Right cardiac atrium (tissue), 5 donors: ENCODE measurements at regions not wholly inside any gene's neighbourhood (a gene's known extent, or its start where the extent isn't known, plus 50 kb on each side); places are given as distances from the start of the nearest gene placed in this dataset.
"Not testable (repeated sequence)": the region's sequence is repeated elsewhere in the genome, so short reads cannot be mapped to it uniquely, and the experiment has no call there.

ENCODE experiments used
- ATAC-seq, 2 donors: fragments of 200-7000 bp; cut with Tn5 transposase; one replicate each; pipeline versions ENCODE4 v1.8.0 to v1.9.1; 2020; ENCODE audit warnings: moderate library complexity in 2 of 2, mild to moderate bottlenecking in 1 of 2
- DNase-seq, 3 donors: peaks; one replicate each; pipeline ENCODE4 v3.0.0-alpha.2; 2020
- H3K27ac ChIP-seq: one replicate; pipeline ENCODE4 v1.5.1; 2013; ENCODE audit warnings: mild to moderate bottlenecking, low read length, control low read depth, moderate library complexity
- H3K27me3 ChIP-seq: one replicate; pipeline ENCODE4 v1.6.1; 2013; ENCODE audit not compliant: control insufficient read depth, insufficient read depth
- H3K4me1 ChIP-seq: one replicate; pipeline ENCODE4 v1.6.1; 2013; ENCODE audit warnings: low read length; ENCODE audit not compliant: control insufficient read depth, insufficient read depth
- H3K4me3 ChIP-seq: one replicate; pipeline ENCODE4 v1.5.1; 2013; ENCODE audit warnings: low read length, control low read depth
- H3K9me3 ChIP-seq: one replicate; pipeline ENCODE4 v1.6.1; 2013; ENCODE audit warnings: low read length; ENCODE audit not compliant: control insufficient read depth
- WGBS: extraction: QIAGEN DNeasy Blood & Tissue Kit; methylation state at CpG from one replicate; pipeline ENCODE4 v1.1.7; 2013; 5-methylcytosine and 5-hydroxymethylcytosine counted together
- intact Hi-C, 4 donors: fragments of 100-400 bp; cut with DNase I; formaldehyde crosslinking; loops; one replicate each; pipeline versions ENCODE4 v1.11.0 to v1.14.0; 2022 to 2023
- donor health status: healthy with polysubstance abuse.
- donor health status: DM: no; HTN: yes; CAD: no.
- donor health status: DM: no; HTN: no; CAD: no.
- donor health status: DM: no; HTN: yes; CAD: no; lungs with severe emphysema.
- donor health status: DM: yes; HTN: yes; CAD: no.

DNA sequence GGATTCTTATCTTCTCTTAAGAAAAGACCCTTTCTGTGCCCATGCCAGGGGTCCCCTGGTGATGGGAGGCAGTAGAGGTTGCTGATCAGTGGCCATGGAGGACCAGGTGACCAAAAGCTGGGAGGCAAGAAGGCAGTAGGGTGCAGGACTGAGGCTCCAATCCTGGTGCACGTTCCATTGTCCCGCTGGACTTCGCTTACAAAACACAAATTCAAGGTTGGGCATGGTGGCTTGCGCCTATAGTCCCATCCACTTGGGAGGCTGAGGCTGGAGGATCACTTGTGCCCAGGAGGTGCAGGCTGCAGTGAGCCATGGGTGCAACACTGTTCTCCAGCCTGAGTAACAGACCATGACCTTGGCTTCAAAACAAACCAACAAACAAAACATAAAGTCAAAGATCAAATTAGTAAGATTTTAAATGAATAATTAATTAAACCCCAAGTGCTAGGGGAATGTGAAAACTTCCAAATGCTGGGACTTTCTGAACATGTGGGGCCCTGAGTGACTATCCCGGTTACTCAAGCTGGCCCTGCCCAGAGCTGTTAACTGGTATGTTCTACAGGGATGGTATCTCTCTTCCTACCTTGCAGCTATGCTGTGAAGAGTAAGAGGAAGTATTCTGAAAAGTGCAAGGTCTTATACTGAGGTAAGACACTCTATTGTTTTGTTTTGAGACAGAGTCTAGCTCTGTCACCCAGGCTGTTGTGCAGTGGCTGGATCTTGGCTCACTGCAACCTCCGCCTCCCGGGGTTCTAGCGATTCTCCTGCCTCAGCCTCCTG, 97.6 kb downstream of the LYZL2 start:
- no peak overlapping the region for H3K27ac ChIP-seq
- no peaks in the 10 kb centered on the region for H3K4me1 ChIP-seq
- intact Hi-C loops, result loop anchor here in 3 of 4 donors (5.0 to 10.0 kb wide), 4 partner anchors 53 to 140 kb away; no protein-coding TSS in a partner anchor
- H3K4me3 ChIP-seq, result no peak overlapping the region
- DNase-seq (no peak), ATAC-seq (no peak)
- H3K27me3 ChIP-seq, result no peaks in the 10 kb centered on the region
- H3K9me3 ChIP-seq, result no peaks in the 10 kb centered on the region
- WGBS, result 97% methylated on average over 8 of the region's 8 CpGs

DNA sequence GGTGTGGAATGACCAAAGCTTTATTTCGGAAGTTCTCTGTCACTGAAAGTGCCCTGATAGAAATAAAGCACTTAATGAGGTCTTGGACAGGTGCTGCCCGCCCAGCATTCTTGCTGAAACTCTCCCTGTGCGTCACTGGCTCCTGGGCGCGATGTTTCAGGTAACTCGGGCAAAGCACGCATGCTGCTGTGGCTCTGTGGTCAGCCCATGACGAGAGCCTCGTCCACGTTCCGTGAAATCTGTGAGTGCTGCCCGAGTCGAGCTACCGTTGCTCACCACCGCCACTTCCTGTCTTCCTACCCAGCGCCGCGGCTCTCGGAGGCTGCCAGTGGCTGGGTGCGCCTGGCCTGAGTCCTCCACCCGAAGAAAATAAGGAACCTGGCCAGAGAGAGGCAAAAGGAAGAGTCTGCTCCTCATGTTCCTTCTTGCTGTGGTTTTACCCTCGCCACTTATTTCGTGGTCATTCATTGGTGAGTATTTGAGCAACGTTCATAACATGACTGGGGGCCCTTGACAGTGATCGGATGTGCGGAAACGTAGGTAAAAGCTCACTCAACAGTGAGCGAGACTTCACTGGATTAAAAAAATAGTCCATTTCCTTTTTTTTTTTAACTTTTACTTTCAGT, 95.5 kb downstream of the MAP3K8 start:
- DNase-seq, result peak; percentile 66 to 88 (median 84)
- intact Hi-C loops, result no loop called here
- no peaks in the 10 kb centered on the region for H3K27me3 ChIP-seq
- no peaks in the 10 kb centered on the region for H3K9me3 ChIP-seq
- no peak overlapping the region for H3K27ac ChIP-seq
- H3K4me1 ChIP-seq, result no peaks in the 10 kb centered on the region
- peak; percentile 69 to 84 for ATAC-seq
- H3K4me3 ChIP-seq, result no peak overlapping the region
- WGBS, result 78% methylated on average over 28 of the region's 28 CpGs

DNA sequence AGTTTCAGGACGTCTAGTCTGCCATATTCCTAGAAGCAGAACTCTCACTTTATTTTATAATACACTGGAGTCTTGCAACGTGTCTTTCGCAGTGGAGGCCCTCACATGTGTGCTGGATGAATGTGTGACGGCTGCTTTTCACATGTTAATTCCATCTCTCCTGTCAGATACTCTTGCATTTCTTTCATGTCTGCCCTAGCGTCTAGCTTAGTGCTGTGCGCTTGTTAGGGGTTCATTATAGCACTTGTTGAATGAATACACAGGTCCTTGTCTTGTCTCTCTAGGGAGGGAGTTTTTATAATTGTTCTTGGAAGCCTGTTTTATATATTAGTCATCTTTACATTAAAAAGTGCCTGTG, 94.4 kb downstream of the MAP3K8 start:
- H3K4me1 ChIP-seq, result no peaks in the 10 kb centered on the region
- DNase-seq (no peak), ATAC-seq (no peak)
- no peaks in the 10 kb centered on the region for H3K9me3 ChIP-seq
- no peak overlapping the region for H3K27ac ChIP-seq
- 90% methylated on average over 6 of the region's 6 CpGs for WGBS
- H3K27me3 ChIP-seq, result no peaks in the 10 kb centered on the region
- H3K4me3 ChIP-seq, result no peak overlapping the region
- intact Hi-C loops, result no loop called here

DNA sequence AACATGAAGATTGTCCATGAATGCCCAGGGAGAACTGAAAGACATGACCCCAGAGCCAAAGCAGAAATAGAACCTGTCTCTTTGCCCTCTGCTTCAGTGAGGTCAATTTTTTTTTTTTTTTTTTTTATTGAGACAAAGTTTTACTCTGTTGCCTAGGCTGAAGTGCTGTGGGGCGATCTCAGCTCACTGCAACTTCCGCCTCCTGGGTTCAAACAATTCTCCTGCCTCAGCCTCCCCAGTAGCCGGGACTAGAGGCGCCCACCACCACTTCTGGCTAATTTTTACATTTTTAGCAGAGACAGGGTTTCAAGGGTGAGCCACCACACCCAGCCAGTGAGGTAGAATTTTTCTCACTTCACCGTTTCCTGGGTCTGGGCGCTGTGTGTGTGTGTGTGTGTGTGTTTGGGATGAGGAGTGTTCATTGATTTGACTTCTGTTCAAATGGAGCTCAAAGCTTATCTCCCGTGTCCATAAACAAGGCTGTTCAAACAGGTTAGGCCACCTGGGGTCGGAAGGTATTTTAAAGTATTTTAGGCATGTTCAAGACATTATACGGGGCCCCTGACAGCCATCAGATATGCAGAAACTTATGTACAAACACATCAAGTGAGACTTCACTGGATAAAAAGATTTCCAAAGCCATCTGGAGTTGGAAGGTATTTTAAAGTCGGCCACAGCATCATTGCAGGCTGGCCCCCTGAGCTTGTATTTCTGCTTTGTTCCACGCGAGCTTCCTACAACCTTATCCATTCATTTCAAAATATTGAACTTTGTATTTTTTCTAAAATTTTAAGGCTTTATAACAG, 93.8 kb downstream of the MAP3K8 start:
- H3K4me1 ChIP-seq, result no peaks in the 10 kb centered on the region
- intact Hi-C loops, result no loop called here
- H3K4me3 ChIP-seq, result no peak overlapping the region
- ATAC-seq, result no peak
- WGBS, result 83% methylated on average over 12 of the region's 12 CpGs
- no peaks in the 10 kb centered on the region for H3K9me3 ChIP-seq
- no peaks in the 10 kb centered on the region for H3K27me3 ChIP-seq
- DNase-seq, result no peak
- no peak overlapping the region for H3K27ac ChIP-seq

DNA sequence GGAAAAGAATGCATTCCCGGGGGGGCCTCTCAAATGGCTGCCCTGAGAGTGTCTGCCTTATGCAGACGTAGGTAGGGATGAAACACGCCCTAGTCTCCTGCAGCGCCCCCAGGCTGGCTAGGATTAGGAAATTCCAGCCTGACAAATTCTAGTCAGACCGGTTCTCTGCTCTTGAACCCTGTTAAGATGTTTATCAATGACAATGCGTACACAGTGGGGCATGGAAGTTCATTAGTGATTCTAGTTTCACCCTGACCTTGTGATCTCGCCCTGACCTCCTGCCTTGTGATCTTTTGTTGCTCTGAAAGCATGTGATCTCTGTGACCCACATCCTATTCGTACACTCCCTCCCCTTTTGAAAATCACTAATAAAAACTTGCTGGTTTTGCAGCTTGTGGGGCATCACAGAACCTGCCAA, 88.7 kb downstream of the MAP3K8 start:
- H3K4me1 ChIP-seq, H3K27ac ChIP-seq, H3K4me3 ChIP-seq, DNase-seq, H3K9me3 ChIP-seq, intact Hi-C loops, ATAC-seq, H3K27me3 ChIP-seq: not testable (repeated sequence)
- 62% methylated on average over 8 of the region's 8 CpGs for WGBS

DNA sequence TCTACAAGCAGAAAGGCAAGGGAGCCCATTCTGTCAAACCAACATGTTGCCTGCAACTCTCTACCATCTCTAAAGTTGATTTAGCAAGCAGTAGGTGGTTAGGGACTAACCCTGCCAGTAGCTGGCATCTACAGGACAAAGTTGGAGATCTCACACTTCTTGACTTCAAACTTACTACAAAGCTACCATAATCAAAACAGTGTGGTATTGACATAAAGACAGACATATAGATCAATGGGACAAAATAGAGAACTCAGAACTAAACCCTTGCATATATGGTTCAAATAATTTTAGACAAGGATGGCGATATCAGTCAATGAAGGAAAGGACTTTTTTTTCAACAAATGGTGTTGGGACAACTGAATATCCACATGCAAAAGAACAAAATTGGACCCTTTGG, 84.9 kb downstream of the MAP3K8 start:
- 87% methylated on average over 1 of the region's 1 CpG for WGBS

More for the DNA sequence above, 84.9 kb downstream of the MAP3K8 start:
- Histone ChIP-seq H3K9me3 (peaks cover 2% of the 10 kb centered on the region), H3K27ac (no peak overlapping the region), H3K4me1 (no peaks in the 10 kb centered on the region), H3K27me3 (no peaks in the 10 kb centered on the region), H3K4me3 (no peak overlapping the region)
- ATAC-seq, result no peak
- DNase-seq, result no peak
- intact Hi-C loops, result no loop called here
